ENCODE measurements at regions not wholly inside any gene's neighbourhood (a gene's known extent, or its start where the extent isn't known, plus 50 kb on each side); places are given as distances from the start of the nearest gene placed in this dataset.
"Not testable (repeated sequence)": the region's sequence is repeated elsewhere in the genome, so short reads cannot be mapped to it uniquely, and the experiment has no call there.

DNA sequence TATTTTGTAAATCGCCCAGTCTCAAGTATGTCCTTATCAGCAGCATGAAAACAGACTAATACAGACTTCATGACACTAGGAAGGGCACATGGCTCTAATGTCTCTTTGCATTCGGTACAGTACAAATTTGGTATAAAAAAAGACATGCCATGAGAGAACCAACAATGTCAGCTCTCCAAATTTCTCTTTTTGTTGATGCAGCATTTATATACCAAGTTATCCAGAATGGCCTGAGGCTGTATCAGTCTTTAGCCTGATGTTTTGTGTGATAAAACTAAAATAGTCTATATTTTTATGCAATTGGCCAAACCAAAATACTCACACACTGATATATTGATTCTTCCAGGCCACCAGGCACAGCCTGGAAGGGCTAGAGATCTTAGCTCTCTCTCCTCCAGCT is 124.3 kb upstream of the SAMSN1 start:
- no peak overlapping the region for H3K27ac ChIP-seq (ENCODE audit: insufficient read length, low read depth, low read length)
- TF ChIP-seq, protein P1, sequence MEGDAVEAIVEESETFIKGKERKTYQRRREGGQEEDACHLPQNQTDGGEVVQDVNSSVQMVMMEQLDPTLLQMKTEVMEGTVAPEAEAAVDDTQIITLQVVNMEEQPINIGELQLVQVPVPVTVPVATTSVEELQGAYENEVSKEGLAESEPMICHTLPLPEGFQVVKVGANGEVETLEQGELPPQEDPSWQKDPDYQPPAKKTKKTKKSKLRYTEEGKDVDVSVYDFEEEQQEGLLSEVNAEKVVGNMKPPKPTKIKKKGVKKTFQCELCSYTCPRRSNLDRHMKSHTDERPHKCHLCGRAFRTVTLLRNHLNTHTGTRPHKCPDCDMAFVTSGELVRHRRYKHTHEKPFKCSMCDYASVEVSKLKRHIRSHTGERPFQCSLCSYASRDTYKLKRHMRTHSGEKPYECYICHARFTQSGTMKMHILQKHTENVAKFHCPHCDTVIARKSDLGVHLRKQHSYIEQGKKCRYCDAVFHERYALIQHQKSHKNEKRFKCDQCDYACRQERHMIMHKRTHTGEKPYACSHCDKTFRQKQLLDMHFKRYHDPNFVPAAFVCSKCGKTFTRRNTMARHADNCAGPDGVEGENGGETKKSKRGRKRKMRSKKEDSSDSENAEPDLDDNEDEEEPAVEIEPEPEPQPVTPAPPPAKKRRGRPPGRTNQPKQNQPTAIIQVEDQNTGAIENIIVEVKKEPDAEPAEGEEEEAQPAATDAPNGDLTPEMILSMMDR (conservative IDR thresholded peaks at IDR 0.05) = no peak
- H2AFZ ChIP-seq (ENCODE audit: low read length) = no peak overlapping the region
- H2BK12ac ChIP-seq (ENCODE audit: insufficient read length, low read depth, low read length) = no peak overlapping the region
- H3K27me3 Mint-ChIP-seq (ENCODE audit: low read depth) = no peaks in the 10 kb centered on the region
- H3K4me2 ChIP-seq (ENCODE audit: insufficient read depth, insufficient read length, low read length) = no peak overlapping the region
- no peaks in the 10 kb centered on the region for H3K27me3 ChIP-seq (ENCODE audit: insufficient read depth, low read length)
- H4K91ac ChIP-seq (ENCODE audit: insufficient read length, low read depth, low read length) = no peak overlapping the region
- H3K23me2 ChIP-seq (ENCODE audit: insufficient read length, low read depth, low read length, poor library complexity, severe bottlenecking) = no peaks in the 10 kb centered on the region
- no peak overlapping the region for H3K23ac ChIP-seq (ENCODE audit: insufficient read length, low read depth, low read length)
- H3K27ac Mint-ChIP-seq = no peak overlapping the region
- H2BK15ac ChIP-seq (ENCODE audit: low read depth, low read length) = no peak overlapping the region
- H3K56ac ChIP-seq (ENCODE audit: insufficient read length, low read depth, low read length) = no peak overlapping the region
- H2BK5ac ChIP-seq (ENCODE audit: insufficient read length, low read length) = no peak overlapping the region
- no peaks in the 10 kb centered on the region for H4K20me1 ChIP-seq (ENCODE audit: control insufficient read depth, insufficient read depth, insufficient read length)
- H4K8ac ChIP-seq (replicated peaks; ENCODE audit: insufficient read length, low read depth, low read length) = no peak overlapping the region
- no peak overlapping the region for H3T11ph ChIP-seq (ENCODE audit: low read length)
- no peak overlapping the region for H3K14ac ChIP-seq (ENCODE audit: insufficient read depth, low read length)
- peaks cover 0 to 4% (median 0%) of the 10 kb centered on the region in 3 experiments; a peak in 1 of 7 replicates for H3K36me3 Mint-ChIP-seq (ENCODE audit: insufficient read depth in 1 of 3, low read depth in 3 of 3)
- H3K9me3 ChIP-seq (ENCODE audit: control insufficient read depth, low read depth, low read length) = no peaks in the 10 kb centered on the region
- H3K9ac ChIP-seq (ENCODE audit: extremely low read depth, insufficient read length, low read length) = no peak overlapping the region
- no peaks in the 10 kb centered on the region for H3K79me1 ChIP-seq (ENCODE audit: insufficient read depth, low read depth, low read length, poor library complexity, severe bottlenecking)
- H3K4me1 ChIP-seq (ENCODE audit: insufficient read depth, low read length) = no peaks in the 10 kb centered on the region
- peaks cover 2% of the 10 kb centered on the region in 2 experiments; a peak in 1 of 4 replicates for H3K4me1 Mint-ChIP-seq
- no peak overlapping the region for H2BK120ac ChIP-seq (ENCODE audit: low read depth, low read length, poor library complexity, severe bottlenecking)
- peaks cover 0 to 7% of the 10 kb centered on the region in 2 experiments; a peak in 1 of 5 replicates for H3K9me3 Mint-ChIP-seq
- no peak for DNase-seq
- H3K4ac ChIP-seq (ENCODE audit: low read depth, low read length) = no peak overlapping the region
- no peaks in the 10 kb centered on the region for H3K79me2 ChIP-seq (ENCODE audit: insufficient read depth, low read length)
- no peak overlapping the region for H2BK20ac ChIP-seq (ENCODE audit: low read depth, low read length, poor library complexity, severe bottlenecking)
- H3K4me3 Mint-ChIP-seq = no peak overlapping the region
- no peak overlapping the region for H2AK5ac ChIP-seq (ENCODE audit: insufficient read length, low read length)
- no peak overlapping the region for H4K5ac ChIP-seq (ENCODE audit: insufficient read length, low read depth, low read length)
- WGBS (ENCODE audit: extremely low coverage, insufficient read length, low lambda C conversion rate) = no CpG with 5 or more reads among the region's 2 CpGs
- no peak overlapping the region for H3K18ac ChIP-seq (ENCODE audit: insufficient read length, low read depth, low read length)

GRCh38 chr21:14669092-14669491 is 123.0 kb upstream of the SAMSN1 start:
- H3K79me2 ChIP-seq (ENCODE audit: insufficient read depth, low read length); H3K27me3 ChIP-seq (ENCODE audit: insufficient read depth, low read length); H2BK5ac ChIP-seq (ENCODE audit: insufficient read length, low read length); H3K4me3 Mint-ChIP-seq; H3K4me1 ChIP-seq (ENCODE audit: insufficient read depth, low read length); H3K14ac ChIP-seq (ENCODE audit: insufficient read depth, low read length); DNase-seq; H2AFZ ChIP-seq (ENCODE audit: low read length); H3K4me2 ChIP-seq (ENCODE audit: insufficient read depth, insufficient read length, low read length); H3T11ph ChIP-seq (ENCODE audit: low read length); H3K23me2 ChIP-seq (ENCODE audit: insufficient read length, low read depth, low read length, poor library complexity, severe bottlenecking); H3K36me3 Mint-ChIP-seq (ENCODE audit: insufficient read depth in 1 of 3, low read depth in 3 of 3); H3K27me3 Mint-ChIP-seq (ENCODE audit: low read depth); H3K56ac ChIP-seq (ENCODE audit: insufficient read length, low read depth, low read length); H3K27ac ChIP-seq (ENCODE audit: insufficient read length, low read depth, low read length); H4K5ac ChIP-seq (ENCODE audit: insufficient read length, low read depth, low read length); H4K20me1 ChIP-seq (ENCODE audit: control insufficient read depth, insufficient read depth, insufficient read length); H3K27ac Mint-ChIP-seq; H2BK20ac ChIP-seq (ENCODE audit: low read depth, low read length, poor library complexity, severe bottlenecking); H3K9me3 ChIP-seq (ENCODE audit: control insufficient read depth, low read depth, low read length); H2BK15ac ChIP-seq (ENCODE audit: low read depth, low read length); H3K18ac ChIP-seq (ENCODE audit: insufficient read length, low read depth, low read length); H2AK5ac ChIP-seq (ENCODE audit: insufficient read length, low read length); H3K9ac ChIP-seq (ENCODE audit: extremely low read depth, insufficient read length, low read length); H3K79me1 ChIP-seq (ENCODE audit: insufficient read depth, low read depth, low read length, poor library complexity, severe bottlenecking); H4K91ac ChIP-seq (ENCODE audit: insufficient read length, low read depth, low read length); H3K4ac ChIP-seq (ENCODE audit: low read depth, low read length); H3K23ac ChIP-seq (ENCODE audit: insufficient read length, low read depth, low read length); H4K8ac ChIP-seq (replicated peaks; ENCODE audit: insufficient read length, low read depth, low read length); H2BK12ac ChIP-seq (ENCODE audit: insufficient read length, low read depth, low read length); H3K4me1 Mint-ChIP-seq; H3K9me3 Mint-ChIP-seq; H2BK120ac ChIP-seq (ENCODE audit: low read depth, low read length, poor library complexity, severe bottlenecking): not testable (repeated sequence)
- no CpG with 5 or more reads among the region's 3 CpGs for WGBS (ENCODE audit: extremely low coverage, insufficient read length, low lambda C conversion rate)

Measured in H9 (cell line).